GM18873 (cell line): ENCODE measurements at regions not wholly inside any gene's neighbourhood (a gene's known extent, or its start where the extent isn't known, plus 50 kb on each side); places are given as distances from the start of the nearest gene placed in this dataset.
"Not testable (repeated sequence)": the region's sequence is repeated elsewhere in the genome, so short reads cannot be mapped to it uniquely, and the experiment has no call there.

Experiments
- ATAC-seq: cut with Tn5 transposase; IDR thresholded peaks from one replicate; pipeline ENCODE4 v1.9.1; 2021; ENCODE audit warnings: mild to moderate bottlenecking, moderate library complexity, moderate number of reproducible peaks; ENCODE audit not compliant: unreplicated experiment, low FRiP score

DNA sequence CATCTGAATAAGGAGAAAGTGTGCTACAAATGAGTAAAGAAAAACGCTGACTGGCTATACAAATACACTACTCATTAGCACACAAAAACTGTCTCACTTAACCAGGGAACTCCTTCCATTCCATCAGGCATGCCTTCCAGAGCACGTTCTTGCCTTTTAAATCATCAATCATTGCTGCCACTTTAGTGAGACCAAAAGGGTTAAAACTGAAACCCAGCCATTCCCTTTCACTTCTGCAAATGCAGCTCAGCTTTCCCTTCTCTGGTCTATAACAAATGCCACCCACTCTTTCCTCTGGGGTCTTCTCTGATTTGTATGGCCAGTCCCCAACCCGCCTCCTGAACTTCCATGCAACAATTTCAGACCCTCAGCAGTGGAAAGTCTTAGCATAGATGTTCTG, 231.5 kb downstream of the TRIML1 start:
- no peak for ATAC-seq

DNA sequence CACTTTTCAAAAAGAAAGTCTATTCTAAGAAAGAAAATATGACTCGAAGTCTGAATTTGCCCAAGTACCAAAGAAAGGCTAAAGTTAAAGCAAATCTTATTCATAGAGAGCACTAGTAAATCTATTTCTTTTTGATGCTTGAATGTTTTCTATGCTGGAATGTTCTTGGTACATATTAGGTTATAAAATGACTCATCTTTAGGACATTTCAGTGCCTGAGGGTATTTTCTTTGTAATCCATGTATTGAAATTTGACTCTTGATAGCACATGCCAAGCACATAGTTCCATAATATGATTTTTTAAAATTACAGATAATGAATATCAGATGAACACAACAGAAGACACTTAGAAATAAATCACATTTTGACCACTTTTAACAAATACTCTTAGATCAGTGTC, 232.8 kb downstream of the TRIML1 start:
- ATAC-seq: no peak

DNA sequence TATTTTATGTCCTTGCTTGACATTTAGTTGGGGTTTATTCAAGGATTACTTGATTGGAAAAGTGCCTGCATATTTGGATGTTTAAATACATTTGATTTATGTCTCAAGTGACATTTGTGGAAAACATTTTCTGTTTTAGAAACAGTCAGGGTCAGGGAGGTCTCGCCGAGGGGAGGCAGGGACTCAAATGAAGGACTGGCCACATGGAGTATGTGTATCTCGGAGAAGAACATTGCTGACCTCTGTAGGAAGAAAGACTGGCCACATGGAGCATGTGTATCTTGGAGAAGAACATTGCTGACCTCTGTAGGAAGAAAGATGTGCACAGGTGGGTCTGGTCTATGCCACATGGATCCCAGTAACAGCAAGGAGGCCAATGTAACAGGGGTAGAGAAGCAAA, 233.6 kb downstream of the TRIML1 start:
- no peak for ATAC-seq

DNA sequence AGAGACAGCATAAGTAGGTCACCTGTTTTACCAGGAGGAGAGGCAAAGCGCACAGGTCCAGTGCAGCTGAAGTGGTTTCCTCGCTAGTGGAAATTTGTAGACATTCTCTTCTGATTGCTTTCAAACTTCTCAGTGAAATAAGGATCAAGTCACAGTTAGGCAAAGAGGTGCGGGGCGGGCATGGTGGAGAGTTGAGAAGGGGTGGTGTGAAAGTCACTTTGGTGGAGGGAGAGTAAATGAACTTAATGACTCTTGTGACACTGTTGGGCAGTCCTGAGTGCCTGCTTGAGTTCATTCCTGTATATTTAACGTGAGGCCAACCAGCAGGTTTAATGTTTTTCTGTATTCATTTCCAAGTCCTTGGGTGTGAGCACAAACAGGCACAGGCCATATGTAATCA, 235.6 kb downstream of the TRIML1 start:
- ATAC-seq: no peak

DNA sequence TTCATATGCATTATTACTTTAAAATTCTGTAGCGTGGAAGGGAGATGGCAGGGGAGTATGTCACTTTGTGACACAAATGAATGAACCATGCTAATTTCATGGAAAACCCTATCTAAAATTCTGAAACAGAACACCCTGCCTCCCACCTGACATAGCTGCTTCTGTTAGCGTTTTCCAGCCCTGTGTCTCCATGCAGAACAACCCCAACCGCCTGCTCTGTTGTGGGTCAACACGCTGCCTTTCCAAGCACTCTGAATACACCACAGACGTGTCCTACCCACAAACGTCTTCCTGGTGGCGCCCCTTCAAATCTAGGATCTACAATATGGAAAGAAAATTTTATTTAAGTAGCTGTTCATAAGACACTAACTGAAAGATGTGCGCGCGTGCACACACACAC, 238.6 kb downstream of the TRIML1 start:
- no peak for ATAC-seq

DNA sequence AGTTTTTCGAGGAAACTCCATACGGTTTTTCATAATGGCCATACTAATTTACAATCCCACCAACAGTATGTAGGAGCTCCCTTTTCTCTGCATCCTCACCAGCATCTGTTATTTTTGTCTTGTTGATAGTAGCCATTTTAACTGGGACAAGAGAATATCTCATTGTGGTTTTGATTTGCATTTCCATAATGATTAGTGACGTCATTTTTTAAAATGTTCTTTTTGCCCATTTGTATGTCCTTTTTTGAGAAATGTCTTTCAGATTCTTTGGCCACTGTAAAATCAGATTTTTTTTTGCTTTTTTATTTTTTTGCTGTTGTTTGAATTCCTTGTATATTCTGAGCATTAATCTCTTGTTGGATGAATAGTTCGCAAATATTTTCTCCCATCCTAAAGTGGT, 243.9 kb downstream of the TRIML1 start:
- no peak for ATAC-seq

DNA sequence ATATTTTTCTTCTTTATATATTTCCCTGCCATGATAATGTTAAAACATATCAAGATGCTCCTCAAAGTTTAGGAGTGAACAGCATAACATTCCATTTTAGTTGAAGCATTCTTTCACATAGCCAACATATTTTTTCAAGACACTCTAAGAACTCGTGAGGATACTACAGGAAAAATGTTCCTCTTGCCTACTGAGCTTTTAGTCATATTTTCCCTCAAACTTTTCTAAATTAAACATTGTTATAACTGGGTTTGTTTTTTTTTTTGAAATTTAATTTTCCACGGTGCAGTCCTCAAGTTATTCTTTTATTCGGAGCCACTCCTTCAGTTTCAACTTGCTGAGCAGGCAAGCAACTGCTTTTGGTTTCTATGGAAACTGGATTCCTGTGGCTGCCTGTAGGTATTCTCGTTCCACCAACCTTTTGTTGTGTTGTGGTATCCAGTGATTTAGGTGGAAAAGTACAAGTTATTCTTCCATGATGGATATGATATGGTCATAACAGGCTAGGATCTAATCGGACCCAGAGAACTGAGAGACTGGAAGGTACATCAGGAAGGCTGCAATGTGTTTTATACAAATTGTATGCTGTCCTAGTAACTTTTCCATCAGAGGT, 248.0 kb downstream of the TRIML1 start:
- ATAC-seq: no peak

DNA sequence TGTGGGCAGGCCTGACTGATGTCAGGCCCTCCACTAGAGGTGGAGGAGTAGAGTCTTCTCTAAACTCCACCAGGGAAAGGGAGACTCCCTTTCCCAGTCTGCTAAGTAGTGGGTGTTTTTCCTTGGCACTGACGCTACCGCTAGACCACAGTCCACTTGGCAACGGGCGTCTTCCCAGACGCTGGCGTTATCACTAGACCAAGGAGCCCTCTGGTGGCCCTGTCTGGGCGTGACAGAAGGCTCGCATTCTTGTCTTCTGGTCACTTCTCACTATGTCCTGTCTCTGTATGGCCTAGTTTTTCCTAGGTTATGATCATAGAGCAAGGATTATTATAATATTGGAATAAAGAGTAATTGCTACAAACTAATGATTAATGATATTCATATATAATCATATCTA, 252.1 kb downstream of the TRIML1 start:
- ATAC-seq: not testable (repeated sequence)

DNA sequence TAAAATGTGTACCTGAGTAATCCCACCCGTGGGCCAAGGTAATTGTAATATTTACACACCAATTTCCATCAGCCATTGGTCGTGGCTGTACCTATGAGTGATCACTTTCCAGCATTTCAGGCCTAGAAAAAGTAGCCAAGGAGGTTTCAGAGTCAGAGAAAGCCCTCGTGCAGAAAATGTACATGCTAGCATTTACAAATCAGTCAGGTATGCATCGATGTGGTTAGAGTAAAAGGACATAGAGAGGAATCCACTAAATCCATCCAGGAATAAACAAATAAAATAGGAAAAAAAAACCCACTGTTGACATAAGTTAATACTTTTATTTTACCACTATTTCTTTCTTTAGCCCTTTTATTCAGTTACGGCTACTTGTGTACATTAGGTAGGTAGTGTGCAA, 256.8 kb downstream of the TRIML1 start:
- no peak for ATAC-seq

DNA sequence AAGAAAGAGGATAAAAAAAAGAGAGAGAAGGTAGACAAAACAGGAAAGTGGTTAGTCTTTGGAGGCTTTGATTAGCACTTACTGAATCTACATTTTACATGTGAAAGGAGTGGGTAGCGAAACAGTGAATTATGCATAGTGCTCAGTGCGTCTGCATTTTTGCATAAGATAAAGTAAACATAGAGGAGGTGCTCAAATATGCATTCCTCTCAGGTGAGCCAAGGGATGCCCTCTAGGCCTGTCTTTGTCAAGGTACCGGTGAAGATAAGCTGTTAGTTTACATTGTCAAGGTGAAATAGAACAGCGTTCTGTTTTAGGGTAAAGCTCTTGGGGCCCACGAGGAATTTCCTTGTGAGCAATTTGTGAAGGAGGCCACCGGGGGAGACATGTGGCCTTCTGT, 260.6 kb downstream of the TRIML1 start:
- no peak for ATAC-seq

DNA sequence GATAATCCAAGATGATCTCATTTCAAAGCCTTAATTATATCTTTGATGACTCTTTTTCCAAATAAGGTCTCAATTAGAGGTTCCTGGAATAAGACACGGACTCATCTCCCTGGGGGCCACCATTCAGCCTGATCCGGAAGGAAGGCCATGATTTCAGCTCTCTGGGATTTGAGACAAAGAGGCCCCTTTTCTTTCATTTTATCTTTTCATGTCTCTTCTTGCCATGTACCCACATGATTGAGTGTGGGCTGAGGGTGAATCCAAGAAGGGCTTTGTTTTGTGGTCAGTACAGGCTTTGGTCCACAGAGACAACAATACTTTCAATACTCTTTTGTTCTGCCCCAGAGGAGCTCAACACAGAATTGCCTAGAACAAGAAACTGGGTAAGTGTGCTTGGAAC, 261.2 kb downstream of the TRIML1 start:
- ATAC-seq: no peak

DNA sequence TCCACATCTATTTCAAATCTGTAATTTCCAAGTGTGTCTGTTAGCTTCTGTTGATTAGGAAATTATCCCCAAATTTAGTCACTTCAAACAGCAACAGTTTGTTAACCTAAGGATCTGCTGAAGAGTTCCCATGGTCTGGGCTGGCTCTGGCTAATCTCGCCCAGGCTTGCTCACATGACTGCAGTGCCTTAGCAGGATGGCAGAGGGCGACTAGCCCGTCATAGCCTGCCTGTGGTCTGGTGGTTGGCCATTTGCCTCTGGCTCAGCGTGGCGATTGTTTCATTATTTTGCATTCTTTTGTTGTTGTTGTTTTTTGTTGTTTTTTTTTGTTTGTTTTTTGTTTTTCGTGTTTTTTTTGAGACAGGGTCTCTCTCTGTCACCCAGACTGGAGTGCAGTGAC, 264.0 kb downstream of the TRIML1 start:
- ATAC-seq: no peak

DNA sequence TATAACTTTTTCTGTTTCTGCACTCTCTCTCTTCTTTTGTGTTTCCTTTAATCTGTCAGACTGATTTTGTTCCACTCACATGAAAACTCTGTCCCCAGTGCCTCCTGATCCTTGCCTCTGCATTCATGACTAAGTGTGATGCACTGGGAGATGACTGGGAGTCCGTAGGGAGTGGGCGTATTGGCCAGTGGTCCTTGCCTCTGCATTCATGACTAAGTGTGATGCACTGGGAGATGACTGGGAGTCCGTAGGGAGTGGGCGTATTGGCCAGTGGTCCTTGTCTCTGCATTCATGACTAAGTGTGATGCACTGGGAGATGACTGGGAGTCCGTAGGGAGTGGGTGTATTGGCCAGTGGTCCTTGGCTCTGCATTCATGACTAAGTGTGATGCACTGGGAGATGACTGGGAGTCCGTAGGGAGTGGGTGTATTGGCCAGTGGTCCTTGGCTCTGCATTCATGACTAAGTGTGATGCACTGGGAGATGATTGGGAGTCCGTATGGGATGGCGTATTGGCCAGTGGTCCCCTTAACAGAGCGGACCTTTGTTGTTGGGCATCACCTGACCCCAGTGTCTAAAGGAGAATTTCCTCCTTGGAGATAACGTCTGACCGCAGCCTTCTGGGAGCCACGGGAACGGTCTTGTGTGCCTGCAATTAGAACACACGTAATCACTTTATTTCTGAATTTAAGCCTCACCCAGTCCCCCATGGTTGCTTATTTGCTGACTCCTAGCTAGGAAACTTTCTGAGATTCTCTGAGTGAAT, 266.0 kb downstream of the TRIML1 start:
- not testable (repeated sequence) for ATAC-seq

DNA sequence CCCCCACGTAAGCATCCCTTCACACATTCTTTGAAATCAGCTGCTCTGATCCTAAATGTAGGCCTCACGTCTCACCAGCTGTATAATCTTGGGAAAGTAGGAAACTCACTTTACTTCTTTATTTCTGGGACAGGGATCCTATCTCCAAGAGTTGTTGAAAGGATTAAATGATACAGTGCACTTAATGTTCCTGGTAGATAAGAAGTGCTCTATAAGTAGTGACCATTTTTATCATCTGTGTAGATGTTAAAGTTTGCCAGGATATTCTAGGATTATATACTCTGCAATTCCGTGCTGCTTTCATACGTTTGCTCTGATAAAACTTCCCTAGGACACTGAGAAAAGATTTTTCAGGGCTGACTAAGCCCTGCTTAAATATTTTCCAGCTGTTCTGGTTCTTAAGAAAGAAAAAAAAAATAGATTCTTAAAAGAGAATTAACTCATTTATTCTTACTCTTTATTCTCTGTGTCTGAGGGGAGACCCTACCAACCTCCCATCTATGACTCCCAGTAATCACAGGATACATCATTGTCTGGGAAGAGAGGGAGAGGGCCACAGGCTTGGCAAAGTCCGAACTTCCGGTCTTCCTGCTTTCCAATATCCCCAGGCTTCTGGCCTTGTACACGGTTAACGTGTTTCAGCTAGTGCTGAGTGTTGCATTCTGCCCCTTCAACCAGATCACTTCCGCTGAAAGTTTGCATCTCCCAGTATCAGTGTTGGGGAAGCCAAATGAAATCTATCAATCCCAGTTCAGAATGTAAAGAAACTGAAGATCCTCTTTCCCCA, 269.2 kb downstream of the TRIML1 start:
- ATAC-seq: no peak

DNA sequence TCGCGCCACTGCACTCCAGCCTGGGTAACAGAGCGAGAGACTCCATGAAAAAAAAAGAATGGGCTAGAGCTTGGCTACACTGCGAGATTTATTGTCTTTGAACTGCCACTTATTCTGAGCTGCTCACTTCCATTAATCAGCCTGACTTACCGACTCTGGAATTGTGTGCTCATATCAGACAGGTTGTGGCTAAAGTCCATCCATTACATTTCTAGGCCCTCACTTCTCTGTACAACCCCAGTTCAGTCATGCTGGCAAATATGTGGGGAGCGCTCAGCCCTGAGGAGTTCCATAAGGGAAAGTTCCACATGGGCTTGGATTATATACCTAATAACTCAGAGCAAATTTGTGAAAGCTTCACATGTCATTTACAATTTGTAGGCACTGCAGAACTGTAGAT, 270.6 kb downstream of the TRIML1 start:
- ATAC-seq: no peak

DNA sequence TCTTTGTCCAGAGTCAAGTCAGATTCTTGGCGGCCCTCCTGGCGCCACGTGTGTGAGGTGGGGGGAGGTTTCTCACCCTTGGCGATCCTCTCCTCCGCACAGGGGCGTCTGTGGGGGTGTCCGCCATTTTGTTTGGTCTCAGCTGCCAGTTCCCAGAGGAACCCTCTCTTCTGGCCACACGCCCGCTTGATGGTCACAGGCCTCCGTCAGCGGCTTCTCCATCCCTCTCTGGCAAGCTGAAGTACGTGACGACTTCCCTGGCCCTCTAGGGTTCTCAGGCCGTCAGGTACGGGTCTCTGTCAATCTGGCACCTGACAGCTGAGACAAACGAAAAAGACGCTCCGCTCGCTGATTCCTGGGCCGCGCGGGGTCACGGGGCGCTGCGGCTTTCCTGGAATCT, 272.6 kb downstream of the TRIML1 start:
- no peak for ATAC-seq

DNA sequence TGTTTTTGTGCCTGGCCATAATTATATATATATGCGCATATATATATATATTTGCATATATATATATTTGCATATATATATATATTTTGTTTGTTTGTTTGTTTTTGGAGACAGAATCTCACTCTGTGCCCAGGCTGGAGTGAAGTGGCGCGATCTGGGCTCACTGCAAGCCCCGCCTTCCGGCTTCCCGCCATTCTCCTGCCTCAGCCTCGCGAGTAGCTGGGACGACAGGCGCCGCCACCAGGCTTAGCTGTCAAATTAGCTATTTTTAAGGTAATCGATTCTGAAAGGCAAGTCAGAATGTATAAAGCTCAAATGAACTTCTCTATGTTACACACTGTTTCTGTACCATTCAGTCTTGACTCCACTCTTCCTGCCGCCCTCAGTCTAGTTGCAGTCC, 273.3 kb downstream of the TRIML1 start:
- ATAC-seq: no peak

DNA sequence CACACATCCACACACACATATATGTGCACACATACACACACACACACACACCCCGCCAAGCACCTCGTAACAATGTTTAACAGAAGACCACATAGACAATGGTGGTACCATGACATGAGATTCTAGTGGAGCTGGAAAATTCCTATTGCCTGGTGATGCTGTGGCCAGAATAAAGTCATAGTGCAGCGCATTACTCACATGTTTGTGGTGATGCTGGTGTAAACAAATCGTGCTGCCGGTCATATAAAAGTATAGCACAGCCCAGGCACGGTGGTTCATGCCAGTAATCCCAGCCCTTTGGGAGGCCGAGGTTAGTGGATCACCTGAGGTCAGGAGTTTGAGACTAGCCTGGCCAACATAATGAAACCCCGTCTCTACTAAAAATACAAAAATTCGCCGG, 275.2 kb downstream of the TRIML1 start:
- no peak for ATAC-seq

DNA sequence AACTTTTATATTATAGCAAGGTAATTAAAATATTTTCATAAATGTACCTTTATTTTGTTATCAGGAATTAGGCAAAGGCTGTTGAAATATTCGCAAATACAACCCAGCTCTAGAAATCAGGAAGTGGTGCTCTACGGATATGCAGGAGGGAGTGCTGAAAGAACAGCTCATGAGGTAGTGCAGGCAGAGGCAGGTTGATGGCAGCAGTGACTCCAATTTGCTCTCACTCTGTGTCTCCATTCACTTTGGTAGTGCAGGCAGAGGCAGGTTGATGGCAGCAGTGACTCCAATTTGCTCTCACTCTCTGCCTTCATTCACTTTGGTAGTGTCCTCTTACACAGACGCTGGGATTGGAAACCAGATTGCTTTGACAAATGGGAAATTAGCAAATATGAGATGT, 277.9 kb downstream of the TRIML1 start:
- no peak for ATAC-seq

DNA sequence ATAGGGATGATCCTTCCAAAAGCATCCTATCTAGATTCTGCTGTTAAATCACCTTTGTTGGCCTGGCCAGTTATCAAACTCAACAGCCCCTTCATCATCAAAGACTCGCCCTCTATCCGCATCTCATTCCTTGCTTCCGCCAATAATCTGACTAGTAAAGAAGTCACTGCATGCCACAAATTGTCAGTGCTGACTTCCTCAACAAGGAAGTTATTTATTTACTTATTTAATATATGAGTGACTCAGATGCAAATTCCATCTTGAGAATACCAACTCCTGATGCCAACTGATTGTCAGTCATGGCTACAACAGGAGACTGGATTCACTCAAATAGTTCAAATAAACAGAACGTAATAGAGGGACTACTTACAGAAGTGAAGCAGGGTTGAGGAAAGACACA, 283.8 kb downstream of the TRIML1 start:
- no peak for ATAC-seq

DNA sequence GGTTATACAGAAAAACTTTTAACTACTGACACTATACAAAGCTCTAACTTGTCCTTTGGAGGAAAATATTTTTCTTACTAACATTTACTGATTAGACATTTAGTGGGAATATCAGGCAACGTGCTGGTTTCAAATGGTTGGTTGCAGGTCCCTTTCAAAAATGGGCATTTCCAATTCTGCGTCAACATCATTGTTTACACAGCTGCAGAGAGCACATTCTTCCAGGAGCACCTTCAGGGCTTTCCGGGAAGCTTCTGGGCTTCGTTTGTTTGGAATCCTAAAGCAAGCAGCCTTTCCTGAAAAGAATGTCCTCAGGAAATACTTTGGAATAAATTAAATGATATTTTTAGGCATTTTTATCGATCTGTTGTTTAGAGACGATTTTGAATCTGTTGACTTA, 289.7 kb downstream of the TRIML1 start:
- ATAC-seq: no peak

DNA sequence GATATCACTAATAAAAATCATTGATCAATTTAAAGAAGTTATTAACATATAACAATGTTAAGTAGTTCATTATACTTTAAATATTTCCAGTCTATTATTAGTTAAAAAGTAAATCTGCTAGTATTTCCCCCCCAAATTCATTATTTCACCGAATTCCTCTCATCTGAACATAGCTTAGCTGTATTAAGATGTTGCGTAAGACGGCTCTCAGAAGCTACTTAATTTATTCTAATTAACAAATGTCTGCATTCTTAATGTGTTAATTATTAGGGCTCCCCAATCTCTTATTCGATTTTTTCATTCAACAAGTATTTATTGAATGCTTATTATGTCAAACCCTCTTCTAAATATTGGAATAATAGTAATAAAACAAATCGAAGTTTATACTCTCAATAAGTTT, 290.7 kb downstream of the TRIML1 start:
- ATAC-seq: no peak
